Lung (tissue), 11 donors: ENCODE measurements at regions not wholly inside any gene's neighbourhood (a gene's known extent, or its start where the extent isn't known, plus 50 kb on each side); places are given as distances from the start of the nearest gene placed in this dataset.

ENCODE experiments used
- ATAC-seq: fragments of 200-7000 bp; cut with Tn5 transposase; one replicate; pipeline ENCODE4 v1.9.1; 2020; ENCODE audit warnings: moderate number of reproducible peaks; ENCODE audit not compliant: insufficient read depth, low FRiP score
- DNase-seq, 3 donors: peaks; one replicate each; pipeline ENCODE4 v3.0.0-alpha.2; 2013 to 2017
- H3K27ac ChIP-seq, 2 donors: one replicate each; pipeline ENCODE4 v1.5.1; 2013; ENCODE audit warnings: mild to moderate bottlenecking in 2 of 2, moderate library complexity in 2 of 2, control low read depth in 1 of 2, inconsistent platforms in 1 of 2, low read depth in 1 of 2, low read length in 1 of 2
- H3K27me3 ChIP-seq, 3 donors: one replicate each; pipeline ENCODE4 v1.5.1; 2013; ENCODE audit warnings: low read length in 2 of 3; ENCODE audit not compliant: control insufficient read depth in 3 of 3, insufficient read depth in 3 of 3
- H3K36me3 ChIP-seq, 4 donors: one replicate each; pipeline ENCODE4 v1.5.1; 2013; ENCODE audit warnings: low read length in 4 of 4, mild to moderate bottlenecking in 1 of 4, moderate library complexity in 1 of 4; ENCODE audit not compliant: control insufficient read depth in 4 of 4, insufficient read depth in 4 of 4
- H3K4me1 ChIP-seq, 5 donors: one replicate each; pipeline ENCODE4 v1.5.1; 2013; ENCODE audit warnings: low read length in 5 of 5, mild to moderate bottlenecking in 2 of 5, moderate library complexity in 1 of 5; ENCODE audit not compliant: control insufficient read depth in 5 of 5, insufficient read depth in 5 of 5
- H3K4me3 ChIP-seq: one replicate; pipeline ENCODE4 v1.5.1; 2013; ENCODE audit warnings: mild to moderate bottlenecking, control low read depth, moderate library complexity
- H3K9ac ChIP-seq, 2 donors: one replicate each; pipeline ENCODE4 v1.5.1; 2013; ENCODE audit warnings: low read length in 2 of 2, control low read depth in 1 of 2; ENCODE audit not compliant: insufficient read depth in 1 of 2
- H3K9me3 ChIP-seq, 4 donors: one replicate each; pipeline ENCODE4 v1.5.1; 2013; ENCODE audit warnings: low read length in 3 of 4, mild to moderate bottlenecking in 1 of 4, moderate library complexity in 1 of 4; ENCODE audit not compliant: control insufficient read depth in 4 of 4, insufficient read depth in 3 of 4
- WGBS, 2 donors: extraction: QIAGEN DNeasy Blood & Tissue Kit; methylation state at CpG; one replicate each; pipeline ENCODE4 v1.1.7; 2013; 5-methylcytosine and 5-hydroxymethylcytosine counted together
- TF ChIP-seq, protein P1 (sequence below): IDR thresholded peaks from 2 replicates; pipeline ENCODE4 v1.5.1; 2012; ENCODE audit warnings: mild to moderate bottlenecking; ENCODE audit errors: control extremely low read depth, extremely low read depth
- donor health status: control.
- donor health status: control.
- donor health status: Bipolar disorder and iron deficiency.
- donor health status: healthy.
- donor health status: DM: yes; HTN: yes; CAD: no.

DNA sequence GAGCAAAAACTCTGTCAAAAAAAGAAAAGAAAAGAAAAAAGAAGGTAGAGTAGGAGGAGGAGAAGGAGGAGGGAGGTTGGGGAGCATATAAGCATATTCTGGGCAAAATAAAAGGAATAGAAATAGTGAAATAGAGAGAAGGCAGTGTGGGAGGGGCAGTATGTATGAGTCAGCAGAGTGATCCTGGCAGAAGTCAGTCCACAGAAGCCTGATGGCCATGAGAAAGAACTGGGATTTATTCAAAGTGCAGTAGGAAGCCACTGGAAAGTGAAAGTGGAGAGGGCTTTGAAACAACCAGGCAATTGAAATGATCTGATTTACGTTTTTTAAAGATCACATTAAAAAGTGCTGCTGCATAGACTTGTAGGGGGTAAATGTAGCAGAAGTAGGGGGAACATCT, 368.6 kb upstream of the USP15 start:
- ATAC-seq (no peak), DNase-seq (no peak)
- H3K27me3 ChIP-seq = peaks cover 0 to 2% (median 0%) of the 10 kb centered on the region in 3 donors
- 51 to 84% methylated on average over 1 of the region's 1 CpG for WGBS, 2 donors
- H3K9me3 ChIP-seq = no peaks in the 10 kb centered on the region
- no peaks in the 10 kb centered on the region for H3K4me1 ChIP-seq
- H3K27ac ChIP-seq = no peak overlapping the region
- no peaks in the 10 kb centered on the region for H3K36me3 ChIP-seq
- H3K4me3 ChIP-seq = no peak overlapping the region
- TF ChIP-seq, protein P1, sequence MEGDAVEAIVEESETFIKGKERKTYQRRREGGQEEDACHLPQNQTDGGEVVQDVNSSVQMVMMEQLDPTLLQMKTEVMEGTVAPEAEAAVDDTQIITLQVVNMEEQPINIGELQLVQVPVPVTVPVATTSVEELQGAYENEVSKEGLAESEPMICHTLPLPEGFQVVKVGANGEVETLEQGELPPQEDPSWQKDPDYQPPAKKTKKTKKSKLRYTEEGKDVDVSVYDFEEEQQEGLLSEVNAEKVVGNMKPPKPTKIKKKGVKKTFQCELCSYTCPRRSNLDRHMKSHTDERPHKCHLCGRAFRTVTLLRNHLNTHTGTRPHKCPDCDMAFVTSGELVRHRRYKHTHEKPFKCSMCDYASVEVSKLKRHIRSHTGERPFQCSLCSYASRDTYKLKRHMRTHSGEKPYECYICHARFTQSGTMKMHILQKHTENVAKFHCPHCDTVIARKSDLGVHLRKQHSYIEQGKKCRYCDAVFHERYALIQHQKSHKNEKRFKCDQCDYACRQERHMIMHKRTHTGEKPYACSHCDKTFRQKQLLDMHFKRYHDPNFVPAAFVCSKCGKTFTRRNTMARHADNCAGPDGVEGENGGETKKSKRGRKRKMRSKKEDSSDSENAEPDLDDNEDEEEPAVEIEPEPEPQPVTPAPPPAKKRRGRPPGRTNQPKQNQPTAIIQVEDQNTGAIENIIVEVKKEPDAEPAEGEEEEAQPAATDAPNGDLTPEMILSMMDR = no peak
- H3K9ac ChIP-seq = no peak overlapping the region

DNA sequence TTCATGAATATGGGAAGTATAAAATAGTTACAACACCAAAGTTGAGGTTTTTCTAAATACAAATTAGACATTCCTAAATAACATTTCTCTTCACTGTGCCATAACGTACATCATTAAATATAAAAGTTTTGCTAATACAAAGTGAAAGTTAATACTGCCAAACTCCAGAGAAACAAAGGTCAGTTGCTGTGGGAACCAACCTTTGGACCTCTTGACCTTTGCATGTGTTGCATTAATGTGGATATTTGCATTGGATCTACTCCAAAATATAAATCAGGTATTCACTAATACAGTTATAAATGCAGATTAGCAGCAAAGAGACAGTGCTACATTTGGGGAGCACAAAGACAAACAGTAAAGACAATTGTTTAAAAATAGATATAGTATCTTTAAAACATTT, 366.0 kb upstream of the USP15 start:
- no peak for ATAC-seq
- WGBS, 2 donors = 82 to 88% methylated on average over 1 of the region's 1 CpG
- TF ChIP-seq, protein P1 = no peak

DNA sequence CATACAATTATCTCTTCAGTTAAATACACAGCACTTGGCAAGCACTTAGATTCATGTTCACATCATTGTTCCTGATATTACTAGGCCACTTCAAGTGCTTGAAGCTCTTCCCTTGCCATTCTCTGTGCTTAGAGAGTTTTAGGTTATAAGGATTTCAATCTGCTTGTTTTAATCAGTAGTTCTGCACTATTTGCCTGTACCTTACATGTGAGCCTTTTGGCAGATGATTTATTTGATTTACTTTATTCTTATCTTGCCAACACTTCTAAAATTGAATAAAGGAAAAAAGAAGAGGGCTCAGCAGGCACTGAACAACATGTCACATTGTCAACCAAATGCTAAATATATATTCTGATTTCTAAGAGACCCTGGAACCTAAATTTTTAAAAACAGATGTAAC, 363.8 kb upstream of the USP15 start:
- Histone ChIP-seq H3K9me3 (peaks cover 0 to 7% (median 2%) of the 10 kb centered on the region in 4 donors), H3K27ac (no peak overlapping the region), H3K4me1 (no peaks in the 10 kb centered on the region), H3K9ac (no peak overlapping the region), H3K4me3 (no peak overlapping the region), H3K27me3 (peaks cover 0 to 2% (median 0%) of the 10 kb centered on the region in 3 donors), H3K36me3 (no peaks in the 10 kb centered on the region)
- peak in 1 of 3 donors; percentile 10 for DNase-seq
- no peak for ATAC-seq
- TF ChIP-seq, protein P1 = no peak

More for the DNA sequence above, 366.0 kb upstream of the USP15 start:
- H3K4me1 ChIP-seq = no peaks in the 10 kb centered on the region
- H3K9ac ChIP-seq = no peak overlapping the region
- no peak overlapping the region for H3K4me3 ChIP-seq
- DNase-seq = no peak
- H3K36me3 ChIP-seq = no peaks in the 10 kb centered on the region
- peaks cover 0 to 2% (median 0%) of the 10 kb centered on the region in 3 donors for H3K27me3 ChIP-seq
- H3K9me3 ChIP-seq = peaks cover 0 to 7% (median 2%) of the 10 kb centered on the region in 4 donors
- H3K27ac ChIP-seq = no peak overlapping the region

DNA sequence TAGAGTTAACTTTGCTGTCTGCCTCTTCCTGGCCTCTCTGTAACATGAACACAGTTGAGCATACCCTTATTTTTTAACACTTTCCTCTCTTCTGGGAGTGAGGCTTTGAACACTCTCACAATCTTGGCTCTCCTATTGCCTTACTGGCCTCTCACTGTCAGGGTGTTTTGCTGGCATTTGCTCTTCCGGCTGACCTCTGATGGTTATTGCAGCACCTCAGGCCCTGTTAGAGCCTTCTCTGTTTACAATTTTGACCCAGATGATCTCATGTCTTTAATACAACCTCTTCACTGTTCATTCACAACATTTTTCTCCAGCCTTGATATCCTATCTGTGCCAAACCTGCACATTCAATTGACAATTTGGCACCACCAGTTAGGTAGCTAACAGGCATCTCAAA, 357.8 kb upstream of the USP15 start:
- DNase-seq (no peak), ATAC-seq (no peak)
- H3K4me1 ChIP-seq = no peaks in the 10 kb centered on the region
- TF ChIP-seq, protein P1 = no peak
- 94 to 97% methylated on average over 1 of the region's 1 CpG for WGBS, 2 donors
- H3K4me3 ChIP-seq = no peak overlapping the region
- H3K36me3 ChIP-seq = no peaks in the 10 kb centered on the region
- H3K27me3 ChIP-seq = no peaks in the 10 kb centered on the region
- no peak overlapping the region for H3K27ac ChIP-seq
- peaks cover 0 to 10% (median 2%) of the 10 kb centered on the region in 4 donors for H3K9me3 ChIP-seq
- no peak overlapping the region for H3K9ac ChIP-seq
